Tongue (tissue), 1 donor: ENCODE measurements at regions not wholly inside any gene's neighbourhood (a gene's known extent, or its start where the extent isn't known, plus 50 kb on each side); places are given as distances from the start of the nearest gene placed in this dataset.
A peak's percentile ranks its signal among the peaks of the same experiment; 100 is the strongest.
"Not testable (repeated sequence)": the region's sequence is repeated elsewhere in the genome, so short reads cannot be mapped to it uniquely, and the experiment has no call there.

Source experiments
- DNase-seq: peaks from one replicate; pipeline ENCODE4 v3.0.0-alpha.2; 2015

DNA sequence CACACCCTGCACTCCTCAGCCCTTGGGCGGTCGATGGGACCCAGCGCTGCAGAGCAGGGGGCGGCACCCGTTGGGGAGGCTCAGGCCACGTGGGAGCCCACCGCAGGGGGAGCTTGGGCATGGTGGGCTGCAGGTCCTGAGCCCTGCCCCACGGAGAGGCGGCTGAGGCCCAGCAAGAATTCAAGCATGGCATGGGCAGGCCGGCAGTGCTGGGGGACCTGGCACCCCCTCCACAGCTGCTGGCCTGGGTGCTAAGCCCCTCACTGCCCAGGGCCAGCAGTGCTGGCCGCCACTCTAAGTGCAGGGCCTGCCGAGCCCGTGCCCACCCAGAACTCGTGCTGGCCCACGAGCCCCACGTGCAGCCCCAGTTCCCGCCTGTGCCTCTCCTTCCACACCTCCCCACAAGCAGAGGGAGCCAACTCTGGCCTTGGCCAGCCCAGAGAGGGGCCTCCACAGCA is 555.0 kb upstream of the ADGRL4 start:
- DNase-seq, result no peak

DNA sequence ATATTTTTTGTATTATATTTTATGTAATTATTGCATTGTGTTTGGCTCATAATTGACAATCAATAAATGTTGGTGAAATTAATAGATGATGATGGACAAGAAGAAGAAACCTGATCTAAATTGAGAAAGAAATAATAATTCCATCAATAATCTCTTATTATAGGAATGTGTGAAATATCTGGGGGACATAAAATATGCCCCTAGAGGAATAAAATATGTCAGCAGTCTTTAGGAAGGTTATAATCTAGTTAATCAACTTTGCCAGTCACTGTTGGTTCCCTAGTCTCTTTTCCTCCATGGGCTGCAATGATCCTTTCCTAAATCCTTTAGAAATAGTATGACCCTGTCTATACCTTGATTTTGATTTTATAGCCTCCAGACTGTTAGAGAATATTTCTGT is 549.7 kb upstream of the ADGRL4 start:
- DNase-seq, result no peak

DNA sequence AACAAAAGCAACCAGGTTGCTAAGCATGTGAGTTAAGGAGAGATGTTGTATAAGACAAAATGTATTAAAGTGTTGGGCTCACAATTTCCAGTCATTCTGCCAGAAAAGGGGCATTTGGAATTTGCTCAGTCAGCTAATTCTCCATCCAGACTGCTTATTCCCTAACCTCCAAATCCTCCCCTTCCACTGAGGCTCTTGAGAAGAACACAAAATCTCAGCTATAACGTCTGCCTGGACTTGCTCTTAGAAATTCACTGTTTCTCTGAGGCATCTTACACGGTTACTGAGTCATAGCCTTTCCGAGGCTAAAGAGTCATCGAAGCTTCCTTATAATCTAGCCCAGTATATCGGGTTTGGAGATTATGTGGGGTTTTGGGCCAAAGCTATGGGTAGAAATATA is 548.2 kb upstream of the ADGRL4 start:
- no peak for DNase-seq

DNA sequence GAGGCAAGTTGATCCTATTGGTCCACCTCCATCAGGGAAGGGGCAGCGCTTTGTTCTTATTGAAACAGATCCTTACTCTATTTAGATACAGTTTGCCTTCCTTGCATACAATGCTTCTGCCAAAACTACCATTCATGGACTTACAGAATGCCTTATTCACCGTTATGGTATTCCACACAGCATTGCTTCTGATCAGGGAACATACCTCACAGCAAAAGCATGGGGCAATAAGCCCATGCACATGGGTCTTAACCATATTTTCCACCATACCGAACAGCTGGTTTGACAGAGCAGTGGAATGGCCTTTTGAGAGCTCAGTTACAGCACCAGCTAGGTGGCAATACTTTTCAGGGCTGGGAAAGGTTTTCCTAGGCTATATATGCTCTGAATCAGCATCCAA is 544.8 kb upstream of the ADGRL4 start:
- no peak for DNase-seq

DNA sequence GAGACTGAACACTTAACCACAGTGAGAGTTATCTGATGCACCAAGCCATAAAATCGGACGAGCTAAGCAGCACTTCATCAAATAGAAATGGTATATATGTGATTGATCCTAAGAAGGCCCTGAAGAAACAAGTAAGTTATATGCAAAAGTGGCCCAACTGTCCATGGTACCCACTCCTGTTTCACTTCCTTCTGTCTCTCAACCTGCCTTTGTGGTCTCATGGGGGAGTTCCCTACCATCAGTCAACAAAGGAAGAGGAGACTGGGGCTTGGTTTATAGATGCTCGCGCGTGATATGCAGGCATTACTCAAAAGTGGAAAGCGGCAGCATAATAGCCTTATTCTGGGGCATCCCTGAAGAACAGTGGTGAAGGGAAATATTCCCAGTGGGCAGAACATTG is 543.9 kb upstream of the ADGRL4 start:
- no peak for DNase-seq

DNA sequence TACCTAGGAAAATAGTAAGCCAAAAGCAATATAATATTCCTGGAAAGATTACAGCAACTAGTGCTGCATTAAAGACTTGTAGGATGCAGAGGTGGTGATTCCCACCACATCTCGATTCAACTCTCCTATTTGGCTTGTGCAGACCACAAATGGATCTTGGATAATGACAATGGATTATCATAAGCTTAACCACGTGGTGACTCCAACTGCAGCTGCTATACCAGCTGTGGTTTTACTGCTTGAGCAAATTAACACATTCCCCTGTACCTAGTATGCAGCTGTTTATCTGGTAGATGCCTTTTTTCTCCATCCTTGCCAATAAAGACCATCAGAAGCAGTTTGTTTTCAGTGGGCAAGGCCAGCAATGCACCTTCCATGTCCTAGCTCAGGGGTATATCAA is 542.7 kb upstream of the ADGRL4 start:
- peak; percentile 71 for DNase-seq

DNA sequence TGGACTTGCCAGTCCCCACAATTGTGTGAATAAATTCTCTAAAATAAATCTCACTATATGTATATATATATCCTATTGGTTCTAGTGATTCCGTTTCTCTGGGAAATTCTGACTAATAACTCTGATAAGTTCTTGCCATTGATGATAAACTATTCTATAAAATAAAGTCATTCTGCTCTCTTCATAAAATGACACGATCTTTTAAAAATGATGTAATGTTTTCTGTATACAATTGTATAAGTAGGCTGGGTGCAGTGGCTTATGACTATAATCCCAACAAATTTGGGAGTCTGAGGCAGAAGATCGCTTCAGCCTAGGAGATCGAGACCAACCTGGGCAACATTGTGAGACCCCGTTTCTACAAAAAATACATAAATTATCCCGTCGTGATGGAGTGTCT is 541.0 kb upstream of the ADGRL4 start:
- no peak for DNase-seq

DNA sequence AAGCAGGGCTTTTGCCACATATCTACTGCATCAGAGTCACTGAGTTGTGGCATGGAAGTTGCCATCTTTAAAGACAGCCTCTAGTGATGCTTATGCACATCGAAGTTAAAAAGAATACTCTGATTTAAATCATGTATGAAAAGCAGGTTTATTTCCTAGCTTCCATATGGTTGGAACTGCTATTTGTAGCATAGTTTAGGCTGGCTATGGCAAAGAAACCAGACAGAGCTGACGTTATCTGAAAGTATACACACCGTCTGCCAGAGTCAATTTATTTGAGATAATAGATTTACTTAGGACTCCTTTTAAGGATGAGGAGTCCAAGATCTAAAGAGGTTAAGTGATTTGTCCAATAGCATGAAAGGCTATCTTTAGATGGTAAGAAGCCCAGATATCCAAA is 536.9 kb upstream of the ADGRL4 start:
- DNase-seq, result no peak

DNA sequence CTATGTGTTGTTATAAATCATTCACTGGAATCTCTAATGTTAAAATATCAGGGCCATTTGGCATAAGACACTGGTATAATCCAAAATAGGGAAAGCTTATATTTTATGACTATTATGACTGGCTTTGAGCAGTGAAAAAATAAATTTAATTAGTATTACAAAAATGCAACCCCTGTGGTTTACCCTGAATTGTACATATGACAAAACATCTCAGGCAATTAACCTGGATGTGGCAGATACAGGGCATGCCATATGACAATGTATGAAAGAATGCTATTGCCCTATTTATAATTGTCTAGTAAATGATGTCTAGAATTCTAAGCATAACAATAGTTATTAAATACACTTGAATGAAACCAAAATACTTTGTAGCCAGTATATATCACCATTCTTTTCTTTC is 532.5 kb upstream of the ADGRL4 start:
- DNase-seq, result no peak

DNA sequence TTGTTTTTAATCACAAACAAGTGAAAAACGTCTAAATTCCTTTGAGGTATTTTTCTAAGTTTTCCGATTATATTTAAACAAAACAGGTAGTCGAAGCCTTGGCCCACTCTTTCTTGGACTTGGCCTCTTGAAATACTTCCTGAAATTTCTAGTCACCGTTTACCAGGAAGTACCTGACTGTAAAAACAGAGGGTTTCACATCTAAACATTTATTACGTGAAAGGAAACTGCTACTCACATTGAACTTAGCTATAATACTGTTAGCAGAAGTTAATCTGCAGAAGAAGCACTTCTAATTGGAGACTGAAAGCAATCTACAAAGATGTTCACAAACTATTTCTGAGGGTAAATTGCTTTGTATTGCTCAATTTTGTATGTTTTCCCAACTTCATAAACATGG is 526.0 kb upstream of the ADGRL4 start:
- DNase-seq, result no peak

DNA sequence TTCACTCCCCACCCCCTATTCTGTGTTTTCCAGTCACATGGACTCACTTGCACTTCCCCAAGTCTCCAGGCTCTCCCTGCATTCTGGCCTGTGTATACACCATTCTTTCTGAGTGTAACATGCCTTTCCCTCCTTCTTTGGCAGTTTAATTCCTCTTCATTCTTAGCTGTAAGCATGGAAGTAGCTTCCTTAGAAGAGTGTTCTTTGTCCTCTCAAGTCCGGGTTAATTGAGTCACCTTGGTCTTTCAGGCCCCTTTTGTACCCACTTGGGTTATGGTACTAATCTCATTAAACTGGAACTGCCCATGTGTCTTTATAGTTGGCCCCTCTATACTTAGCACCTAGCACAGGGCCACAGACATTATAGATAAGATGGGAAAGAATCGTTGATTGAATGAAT is 525.3 kb upstream of the ADGRL4 start:
- no peak for DNase-seq

DNA sequence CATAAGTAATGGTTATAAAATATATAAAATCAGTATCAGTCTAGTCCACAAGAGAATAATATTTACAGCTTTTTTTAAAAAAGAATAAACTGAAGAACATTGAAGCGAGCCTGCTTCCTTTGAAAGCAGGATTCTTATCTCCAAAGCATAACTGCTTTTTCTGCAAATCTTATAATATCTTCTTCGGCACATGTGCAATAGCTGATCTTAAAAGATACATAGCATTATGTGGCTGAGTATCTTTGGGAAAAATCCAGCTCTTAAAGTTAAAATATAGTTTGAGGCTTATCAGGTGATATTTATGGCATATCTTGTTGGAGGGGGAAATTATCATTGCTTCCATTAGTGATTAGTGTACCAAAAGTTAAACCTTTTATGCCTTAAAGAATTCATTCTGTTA is 523.9 kb upstream of the ADGRL4 start:
- no peak for DNase-seq

DNA sequence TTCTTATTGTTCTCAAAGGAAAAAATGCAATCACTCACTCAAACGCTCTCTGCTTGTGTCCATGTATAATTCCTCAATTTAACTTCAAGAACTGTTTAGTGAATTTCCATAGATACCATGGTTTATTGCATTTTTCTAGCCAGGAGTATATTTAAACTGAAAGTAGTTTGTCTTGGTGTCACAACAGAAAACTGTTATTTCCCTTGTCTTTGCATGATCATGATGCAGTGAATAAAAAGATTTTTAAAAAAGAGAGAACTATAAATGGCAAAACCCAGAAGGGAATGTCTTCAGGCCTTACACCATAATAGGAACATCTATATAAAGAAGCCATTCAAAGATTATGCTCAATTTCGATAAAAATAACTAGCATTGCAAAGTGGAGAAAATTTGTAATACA is 523.5 kb upstream of the ADGRL4 start:
- DNase-seq, result no peak

DNA sequence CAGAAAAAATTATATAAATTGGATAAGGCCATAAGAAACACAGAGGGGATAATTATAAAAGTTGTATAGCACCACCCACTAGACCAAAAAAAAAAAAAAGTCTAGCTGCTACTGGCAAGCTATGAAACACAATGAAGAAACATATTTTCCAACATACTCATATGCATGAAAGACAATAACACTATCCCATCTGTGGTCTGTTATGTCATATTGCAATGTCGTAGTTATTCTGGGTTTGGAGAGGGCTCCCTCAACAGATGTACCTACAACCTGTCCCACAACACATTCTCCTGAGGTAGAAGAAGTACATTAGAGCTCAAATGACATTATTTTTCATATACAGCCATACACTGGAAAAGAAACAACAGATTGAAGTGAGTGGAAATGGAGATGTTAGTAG is 517.6 kb upstream of the ADGRL4 start:
- DNase-seq, result no peak

DNA sequence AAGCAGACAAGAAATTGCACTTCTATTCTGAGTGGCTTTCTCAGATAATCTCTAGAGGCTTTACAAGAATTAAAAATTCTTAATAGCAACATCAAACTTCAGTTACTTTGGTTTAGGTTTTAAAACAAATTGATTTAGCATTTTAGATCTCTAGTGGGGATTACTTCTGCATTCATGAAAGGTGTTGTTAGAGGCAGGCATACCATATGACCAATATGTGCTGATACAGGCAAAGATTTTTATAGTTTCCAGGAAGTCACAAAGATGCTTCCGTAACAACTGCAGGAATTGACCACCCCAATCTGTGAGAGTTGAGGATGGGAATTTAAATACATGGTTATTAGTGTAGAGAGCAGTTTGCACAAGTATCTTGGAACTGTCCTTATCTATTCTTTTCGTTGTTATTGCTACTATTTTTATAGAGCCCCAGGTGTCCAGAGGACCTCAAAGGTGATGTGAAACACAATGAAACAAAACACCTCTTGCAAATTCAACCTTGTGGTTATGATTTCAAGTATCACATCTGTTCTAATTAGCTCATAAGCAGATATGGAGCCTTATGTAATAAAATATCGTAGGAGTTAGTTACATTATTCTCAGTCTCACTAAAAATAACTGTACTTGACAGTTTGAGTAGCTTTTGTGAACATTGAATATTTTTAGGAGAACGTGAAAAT is 512.7 kb upstream of the ADGRL4 start:
- DNase-seq, result no peak

DNA sequence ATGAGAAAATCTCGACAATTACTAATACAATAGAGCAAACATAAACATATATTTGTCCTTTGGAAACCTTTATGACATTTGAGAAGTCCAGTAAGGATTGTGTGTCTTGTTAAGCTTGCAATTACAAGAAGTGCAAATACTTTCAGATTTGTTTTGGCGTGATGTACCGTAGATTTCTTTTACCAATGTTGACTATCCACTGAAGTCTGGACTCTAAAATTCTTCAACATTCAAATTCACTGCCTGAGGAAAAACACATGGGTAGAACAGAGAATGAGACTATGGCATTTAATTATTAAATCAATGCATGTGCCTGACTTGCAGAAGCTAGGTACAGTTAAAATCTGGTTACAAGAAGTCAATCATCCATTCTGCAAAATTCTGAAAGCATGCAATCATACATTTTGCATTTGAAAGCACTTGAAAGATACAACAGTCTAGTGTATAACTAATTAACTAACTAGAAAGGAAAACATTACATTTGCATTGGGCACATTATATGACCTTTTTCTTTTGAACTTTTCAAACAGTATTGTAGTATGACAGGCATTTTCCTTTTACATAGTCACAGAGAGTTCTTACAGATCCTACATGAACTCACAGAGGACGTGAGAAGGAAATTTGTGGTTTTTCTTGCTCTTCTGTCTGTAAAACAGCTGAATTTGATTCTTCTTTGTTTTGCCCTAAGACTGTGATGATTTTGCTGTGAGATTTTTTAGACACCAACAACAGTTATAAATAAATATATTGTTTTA is 511.1 kb upstream of the ADGRL4 start:
- no peak for DNase-seq

DNA sequence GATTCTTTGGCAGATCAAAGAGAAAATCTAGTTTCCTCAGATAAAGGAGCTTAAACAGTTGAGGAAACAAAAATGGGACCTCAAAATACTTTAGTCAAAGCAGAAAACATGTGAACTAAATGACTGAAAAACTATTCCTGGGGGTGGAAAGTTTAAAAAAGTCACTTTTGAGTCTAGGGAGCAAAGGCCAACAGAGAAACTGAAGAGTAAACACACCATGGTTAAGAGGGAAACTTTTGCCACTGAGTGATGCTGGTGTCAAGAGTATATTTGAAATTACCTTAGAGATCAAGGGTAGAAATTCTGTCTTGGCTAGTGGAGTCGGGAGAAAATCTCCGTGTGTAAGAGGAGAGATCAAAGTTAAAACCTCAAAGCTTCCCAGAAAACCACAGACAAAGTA is 501.2 kb upstream of the ADGRL4 start:
- DNase-seq, result no peak

DNA sequence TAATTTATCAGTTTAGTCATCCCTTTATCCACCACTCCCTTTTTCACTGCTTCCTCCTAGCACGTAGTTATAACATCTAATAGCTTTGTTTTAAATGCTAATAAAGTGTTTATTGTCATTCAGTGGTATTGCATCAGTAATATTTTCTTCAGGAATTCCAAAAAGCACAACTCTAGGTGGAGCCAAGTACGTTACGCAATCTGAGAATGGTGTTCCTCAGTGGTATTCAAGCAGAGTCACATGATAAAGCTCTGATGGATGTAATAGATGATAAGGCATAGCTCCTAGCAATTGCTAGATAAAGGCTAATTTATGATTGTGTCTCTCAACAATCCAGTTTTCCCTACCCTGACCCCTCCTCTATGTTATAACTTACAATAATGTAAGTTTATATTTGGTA is 494.6 kb upstream of the ADGRL4 start:
- DNase-seq, result no peak

DNA sequence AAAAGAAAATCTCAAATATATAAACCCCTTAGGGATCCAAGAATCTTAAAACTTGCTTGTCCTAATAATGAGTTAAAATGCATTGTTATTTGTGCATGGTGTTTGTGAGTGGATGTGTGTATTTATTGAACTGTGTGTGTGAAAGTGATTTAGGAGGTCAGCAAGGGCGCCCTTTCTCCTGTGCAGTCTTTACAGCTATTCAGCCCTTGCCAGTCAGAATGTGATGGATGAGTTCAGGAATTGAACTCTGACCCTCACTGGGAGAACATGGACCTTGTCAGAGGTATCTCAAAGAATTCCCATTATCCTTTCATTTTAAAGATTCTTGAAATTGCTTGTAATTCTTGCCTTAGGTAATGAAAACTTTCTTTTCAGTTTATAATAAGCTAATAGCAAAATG is 493.0 kb upstream of the ADGRL4 start:
- DNase-seq, result no peak

DNA sequence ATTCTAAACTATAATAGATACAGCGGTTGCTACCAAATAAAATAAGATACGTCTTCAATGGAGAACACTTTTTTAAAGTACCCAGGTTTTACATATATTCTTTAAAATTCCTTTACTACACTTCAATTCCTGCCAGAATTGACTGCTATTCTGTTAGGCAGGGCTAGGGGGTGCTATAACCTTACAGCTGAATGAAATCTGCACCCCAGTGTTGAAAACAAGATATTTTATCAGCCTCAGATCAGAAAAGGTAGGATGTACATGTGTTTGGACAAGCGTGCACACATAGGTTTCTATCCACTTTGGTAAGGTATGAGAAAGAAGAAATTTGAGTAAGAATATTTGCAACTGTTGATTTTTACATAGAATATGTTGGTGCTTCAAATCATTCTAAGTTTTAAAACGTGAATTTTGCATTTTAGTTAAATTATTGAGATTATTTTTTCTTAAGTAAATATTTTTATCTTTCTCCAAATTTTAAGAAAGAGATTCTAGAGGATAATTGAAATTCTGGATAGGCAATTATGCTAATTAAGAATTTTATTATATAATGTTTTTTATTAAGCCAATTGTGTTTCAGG is 490.8 kb upstream of the ADGRL4 start:
- peak; percentile 54 for DNase-seq

DNA sequence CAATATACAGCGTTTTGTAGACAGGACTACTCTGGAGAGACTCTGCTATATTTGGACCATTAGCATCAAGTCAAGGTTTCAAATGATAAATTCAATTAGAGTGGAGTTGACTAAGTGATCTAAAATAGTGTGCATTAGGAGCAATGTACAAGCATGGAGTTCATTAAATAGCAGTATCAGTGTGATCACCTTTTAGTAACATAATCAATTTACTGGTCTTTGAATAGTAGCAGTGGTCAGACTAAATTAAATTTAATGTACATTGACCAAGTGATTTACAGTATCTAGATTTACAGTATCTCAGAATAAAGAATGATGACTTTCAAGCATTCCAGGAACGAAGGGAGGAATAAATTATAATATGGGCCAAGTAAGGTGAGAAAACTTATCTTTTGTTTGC is 489.6 kb upstream of the ADGRL4 start:
- no peak for DNase-seq

DNA sequence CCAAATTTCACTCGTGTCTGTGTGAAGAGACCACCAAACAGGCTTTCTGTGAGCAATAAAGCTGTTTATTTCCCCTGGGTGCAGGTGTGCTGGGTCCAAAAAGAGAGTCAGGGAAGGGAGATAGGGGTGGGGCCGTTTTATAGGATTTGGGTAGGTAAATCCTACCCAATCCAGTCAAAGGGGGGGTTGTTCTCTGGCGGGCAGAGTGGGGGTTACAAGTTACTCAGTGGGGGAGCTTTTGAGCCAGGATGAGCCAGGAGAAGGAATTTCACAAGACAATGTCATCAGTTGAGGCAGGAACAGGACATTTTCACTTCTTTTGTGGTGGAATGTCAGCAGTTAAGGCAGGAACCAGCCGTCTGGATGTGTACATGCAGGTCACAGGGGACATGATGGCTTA is 487.2 kb upstream of the ADGRL4 start:
- DNase-seq, result not testable (repeated sequence)

DNA sequence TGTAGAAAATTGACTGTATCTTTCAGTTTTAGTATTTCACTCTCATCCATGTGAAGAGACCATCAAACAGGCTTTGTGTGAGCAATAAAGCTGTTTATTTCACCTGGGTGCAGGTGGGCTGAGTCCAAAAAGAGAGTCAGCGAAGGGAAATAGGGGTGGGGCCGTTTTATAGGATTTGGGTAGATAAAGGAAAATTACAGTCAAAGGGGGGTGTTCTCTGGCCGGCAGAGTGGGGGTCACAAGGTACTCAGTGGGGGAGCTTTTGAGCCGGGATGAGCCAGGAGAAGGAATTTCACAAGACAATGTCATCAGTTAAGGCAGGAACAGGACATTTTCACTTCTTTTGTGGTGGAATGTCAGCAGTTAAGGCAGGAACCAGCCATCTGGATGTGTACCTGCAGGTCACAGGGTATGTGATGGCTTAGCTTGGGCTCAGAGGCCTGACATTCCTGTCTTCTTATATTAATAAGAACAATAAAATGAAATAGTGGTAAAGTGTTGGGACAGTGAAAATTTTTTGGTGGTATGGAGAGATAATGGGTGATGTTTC is 482.1 kb upstream of the ADGRL4 start:
- not testable (repeated sequence) for DNase-seq
